Activated CD8-positive, alpha-beta T cell treated with anti-CD3 and anti-CD28 coated beads for 36 hours (primary cell): ENCODE measurements at regions not wholly inside any gene's neighbourhood (a gene's known extent, or its start where the extent isn't known, plus 50 kb on each side); places are given as distances from the start of the nearest gene placed in this dataset.

Experiments used
- ATAC-seq: fragments of 200-7000 bp; cut with Tn5 transposase; one replicate; pipeline ENCODE4 v1.10.0; 2021; ENCODE audit warnings: mild to moderate bottlenecking, moderate library complexity
- CTCF ChIA-PET: fragments of 350-600 bp; sonication (Branson Sonifier 250); formaldehyde crosslinking; loops from one replicate; lab custom pipeline; 2021; ENCODE audit warnings: antibody characterized with exemption; lab: Charles Lee
- POLR2A ChIA-PET: fragments of 350-600 bp; sonication (Branson Sonifier 250); formaldehyde crosslinking; loops from one replicate; lab custom pipeline; 2021; ENCODE audit warnings: antibody characterized with exemption; lab: Charles Lee
- DNase-seq: peaks from one replicate; pipeline ENCODE4 v3.0.0-alpha.2; 2020
- H3K27ac Mint-ChIP-seq: one replicate; pipeline ENCODE4 v1.8.0; 2021; ENCODE audit warnings: mild to moderate bottlenecking, mixed read lengths
- H3K27me3 Mint-ChIP-seq: one replicate; pipeline ENCODE4 v1.8.0; 2021; ENCODE audit warnings: mixed read lengths
- H3K36me3 Mint-ChIP-seq: one replicate; pipeline ENCODE4 v1.8.0; 2021; ENCODE audit warnings: low read depth, mixed read lengths
- H3K4me1 Mint-ChIP-seq: one replicate; pipeline ENCODE4 v1.8.0; 2021; ENCODE audit warnings: low read depth, mixed read lengths
- H3K4me3 Mint-ChIP-seq: one replicate; pipeline ENCODE4 v1.8.0; 2021; ENCODE audit warnings: mild to moderate bottlenecking, moderate library complexity, mixed read lengths
- H3K9me3 Mint-ChIP-seq: one replicate; pipeline ENCODE4 v1.8.0; 2021; ENCODE audit warnings: mixed read lengths
- intact Hi-C: fragments of 100-400 bp; cut with micrococcal nuclease; formaldehyde crosslinking; loops from one replicate; pipeline ENCODE4 v1.10.0; 2022
- TF ChIP-seq, protein P1 (sequence below): fragments of 200-600 bp; IDR thresholded peaks from one replicate; pipeline ENCODE4 v1.8.0; 2022; ENCODE audit warnings: antibody characterized with exemption, mild to moderate bottlenecking

DNA sequence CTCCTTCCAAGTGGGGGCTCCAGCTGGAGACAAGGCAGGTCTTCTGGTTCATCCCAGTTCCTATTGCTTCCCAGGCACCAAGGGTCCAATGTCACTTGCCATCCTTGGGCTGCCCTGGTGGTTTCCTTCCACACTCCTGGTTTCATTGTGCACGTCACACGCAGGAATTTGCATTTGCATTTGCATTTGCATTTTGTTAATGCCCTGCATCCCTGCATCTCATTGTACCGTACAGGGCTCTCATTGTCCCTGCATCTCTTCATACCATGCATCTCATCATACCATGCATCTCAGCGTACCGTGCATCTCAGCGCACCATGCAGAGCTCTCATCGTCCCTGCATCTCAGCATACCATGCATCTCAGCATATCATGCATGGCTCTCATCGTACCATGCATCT, 112.2 kb upstream of the SYT13 start:
- TF ChIP-seq, protein P1, sequence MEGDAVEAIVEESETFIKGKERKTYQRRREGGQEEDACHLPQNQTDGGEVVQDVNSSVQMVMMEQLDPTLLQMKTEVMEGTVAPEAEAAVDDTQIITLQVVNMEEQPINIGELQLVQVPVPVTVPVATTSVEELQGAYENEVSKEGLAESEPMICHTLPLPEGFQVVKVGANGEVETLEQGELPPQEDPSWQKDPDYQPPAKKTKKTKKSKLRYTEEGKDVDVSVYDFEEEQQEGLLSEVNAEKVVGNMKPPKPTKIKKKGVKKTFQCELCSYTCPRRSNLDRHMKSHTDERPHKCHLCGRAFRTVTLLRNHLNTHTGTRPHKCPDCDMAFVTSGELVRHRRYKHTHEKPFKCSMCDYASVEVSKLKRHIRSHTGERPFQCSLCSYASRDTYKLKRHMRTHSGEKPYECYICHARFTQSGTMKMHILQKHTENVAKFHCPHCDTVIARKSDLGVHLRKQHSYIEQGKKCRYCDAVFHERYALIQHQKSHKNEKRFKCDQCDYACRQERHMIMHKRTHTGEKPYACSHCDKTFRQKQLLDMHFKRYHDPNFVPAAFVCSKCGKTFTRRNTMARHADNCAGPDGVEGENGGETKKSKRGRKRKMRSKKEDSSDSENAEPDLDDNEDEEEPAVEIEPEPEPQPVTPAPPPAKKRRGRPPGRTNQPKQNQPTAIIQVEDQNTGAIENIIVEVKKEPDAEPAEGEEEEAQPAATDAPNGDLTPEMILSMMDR, result no peak

DNA sequence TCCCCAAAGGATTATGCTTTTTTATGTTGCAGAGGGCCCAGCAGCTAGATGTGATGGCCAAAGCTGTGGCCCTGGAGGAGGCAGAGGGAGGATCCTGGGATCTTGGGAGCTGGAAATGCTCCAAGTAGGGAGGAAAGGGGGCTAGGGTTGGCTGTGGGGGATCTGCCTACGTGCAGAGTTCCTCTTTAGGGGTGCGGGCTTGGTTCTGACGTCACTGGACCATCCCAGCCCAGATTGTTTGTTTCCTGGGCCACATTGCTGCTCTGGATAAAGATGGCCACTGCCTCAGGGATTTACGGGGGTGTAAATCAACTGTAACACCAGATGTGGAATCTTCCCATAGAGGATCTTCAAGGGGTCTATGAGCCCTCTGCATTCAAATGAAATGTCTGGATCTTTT, 110.3 kb upstream of the SYT13 start:
- H3K4me3 Mint-ChIP-seq, result no peak overlapping the region
- ATAC-seq, result no peak
- POLR2A ChIA-PET, result no interaction called here
- no peaks in the 10 kb centered on the region for H3K9me3 Mint-ChIP-seq
- no peaks in the 10 kb centered on the region for H3K36me3 Mint-ChIP-seq
- no peak for DNase-seq
- TF ChIP-seq, protein P1, result no peak
- H3K4me1 Mint-ChIP-seq, result no peaks in the 10 kb centered on the region
- H3K27ac Mint-ChIP-seq, result no peak overlapping the region
- no peaks in the 10 kb centered on the region for H3K27me3 Mint-ChIP-seq
- CTCF ChIA-PET, result interaction anchor here (1.3 kb wide), 1 partner anchor 375 kb away, joined by 3 read pairs; no protein-coding TSS in a partner anchor
- intact Hi-C loops, result no loop called here

More for the DNA sequence above, 112.2 kb upstream of the SYT13 start:
- H3K36me3 Mint-ChIP-seq, result no peaks in the 10 kb centered on the region
- H3K4me1 Mint-ChIP-seq, result no peaks in the 10 kb centered on the region
- no peak overlapping the region for H3K27ac Mint-ChIP-seq
- no peaks in the 10 kb centered on the region for H3K9me3 Mint-ChIP-seq
- DNase-seq (no peak), ATAC-seq (no peak)
- ChIA-PET POLR2A (interaction anchor here (0.9 kb wide), 1 partner anchor 12 kb away, joined by 3 read pairs; no protein-coding TSS in a partner anchor), CTCF (interaction anchor here (0.9 to 1.1 kb wide), 2 partner anchors 27 to 373 kb away, joined by 4 read pairs; no protein-coding TSS in a partner anchor)
- no peaks in the 10 kb centered on the region for H3K27me3 Mint-ChIP-seq
- H3K4me3 Mint-ChIP-seq, result no peak overlapping the region
- intact Hi-C loops, result no loop called here

DNA sequence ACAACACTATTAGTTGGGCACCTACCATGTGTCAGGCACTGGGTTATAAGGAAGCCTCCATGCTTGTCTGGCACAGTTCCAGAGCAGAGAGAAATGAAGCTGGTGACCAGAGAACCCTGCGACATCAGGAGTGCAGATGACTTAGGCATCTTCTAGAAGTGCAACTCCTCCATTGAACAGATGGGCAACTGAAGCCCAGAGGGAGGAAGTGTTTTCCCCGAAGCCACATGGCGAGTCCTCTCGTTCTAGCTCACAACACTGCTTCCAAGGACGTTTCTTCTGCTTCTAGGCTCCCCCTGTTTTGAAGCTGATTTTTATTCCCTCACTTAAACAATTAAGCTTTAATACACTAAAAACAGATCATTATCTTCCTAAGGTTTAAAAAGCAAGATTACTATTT, 109.8 kb upstream of the SYT13 start:
- Mint-ChIP-seq H3K27me3 (no peaks in the 10 kb centered on the region), H3K27ac (no peak overlapping the region), H3K4me3 (no peak overlapping the region), H3K4me1 (no peaks in the 10 kb centered on the region), H3K9me3 (no peaks in the 10 kb centered on the region), H3K36me3 (no peaks in the 10 kb centered on the region)
- TF ChIP-seq, protein P1, result no peak
- intact Hi-C loops, result no loop called here
- CTCF ChIA-PET, result interaction anchor here (1.3 kb wide), 1 partner anchor 375 kb away, joined by 3 read pairs; no protein-coding TSS in a partner anchor
- ATAC-seq (no peak), DNase-seq (no peak)
- POLR2A ChIA-PET, result no interaction called here

DNA sequence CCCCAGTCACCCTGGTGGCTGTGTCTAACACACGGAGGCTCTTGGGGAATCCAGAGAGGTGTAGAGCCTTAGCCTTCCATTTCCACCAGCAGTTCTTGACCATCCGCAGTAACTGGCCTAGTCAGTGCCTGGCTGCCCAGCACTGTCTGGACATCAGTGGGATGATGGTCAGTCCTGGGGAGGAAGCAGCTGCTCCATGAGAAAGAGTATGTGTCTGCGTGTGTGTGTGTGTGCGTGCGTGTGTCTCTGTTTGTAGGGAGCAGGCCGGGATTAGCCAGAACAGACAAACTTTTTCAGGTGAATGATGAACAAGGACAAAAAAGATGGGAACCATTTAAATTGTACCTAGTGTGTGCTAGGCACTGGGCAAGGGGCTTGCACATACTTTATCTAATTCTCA, 109.3 kb upstream of the SYT13 start:
- H3K36me3 Mint-ChIP-seq, result no peaks in the 10 kb centered on the region
- intact Hi-C loops, result no loop called here
- H3K4me1 Mint-ChIP-seq, result no peaks in the 10 kb centered on the region
- H3K9me3 Mint-ChIP-seq, result no peaks in the 10 kb centered on the region
- H3K4me3 Mint-ChIP-seq, result no peak overlapping the region
- POLR2A ChIA-PET, result interaction anchor here (0.6 kb wide), 1 partner anchor 611 kb away, joined by 3 read pairs; no protein-coding TSS in a partner anchor
- no peak for ATAC-seq
- DNase-seq, result no peak
- H3K27me3 Mint-ChIP-seq, result no peaks in the 10 kb centered on the region
- TF ChIP-seq, protein P1, result no peak
- CTCF ChIA-PET, result interaction anchor here (1.3 kb wide), 1 partner anchor 376 kb away, joined by 3 read pairs; no protein-coding TSS in a partner anchor
- no peak overlapping the region for H3K27ac Mint-ChIP-seq

DNA sequence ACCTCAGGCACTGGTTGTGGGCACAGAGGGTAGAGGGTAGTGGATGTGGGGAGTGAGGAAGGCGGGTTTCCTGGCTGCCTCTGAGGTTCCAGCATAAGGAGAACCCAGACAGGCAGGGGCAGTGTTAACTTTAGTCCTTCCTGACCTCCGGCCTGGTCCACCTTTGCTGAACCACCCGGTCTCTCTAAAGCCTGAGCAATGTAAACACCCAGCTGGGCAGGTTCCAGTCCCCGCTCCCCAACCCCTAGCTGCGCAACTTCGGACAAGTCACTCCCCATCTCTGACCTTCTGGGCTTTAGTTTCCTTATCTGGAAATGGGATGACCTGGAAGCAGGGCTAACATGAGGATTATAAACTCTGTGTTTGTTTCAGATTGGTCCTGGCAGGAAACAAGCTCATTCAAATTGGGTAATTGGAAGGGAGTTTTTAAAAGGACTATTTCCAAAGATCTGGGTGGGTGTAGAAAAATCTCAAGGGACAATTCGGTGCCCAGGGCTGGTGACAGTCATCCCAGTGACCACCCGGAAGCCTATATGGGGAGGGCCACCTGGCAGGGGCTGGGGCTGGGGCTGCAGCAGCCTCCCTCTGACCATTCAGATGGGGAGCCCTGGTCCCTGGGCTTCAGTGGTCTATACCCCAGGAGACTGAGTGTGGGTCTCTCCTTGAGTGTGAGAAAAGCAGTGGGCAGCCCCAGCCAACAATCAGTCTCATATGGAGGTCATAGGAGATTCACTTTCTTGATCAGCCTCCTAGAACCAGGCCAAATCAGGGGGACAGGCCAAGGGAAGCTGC, 108.3 kb upstream of the SYT13 start:
- ChIA-PET POLR2A (no interaction called here), CTCF (no interaction called here)
- H3K27me3 Mint-ChIP-seq, result no peaks in the 10 kb centered on the region

More for the DNA sequence above, 108.3 kb upstream of the SYT13 start:
- Mint-ChIP-seq H3K27ac (no peak overlapping the region), H3K4me3 (no peak overlapping the region), H3K4me1 (no peaks in the 10 kb centered on the region), H3K36me3 (no peaks in the 10 kb centered on the region), H3K9me3 (no peaks in the 10 kb centered on the region)
- intact Hi-C loops, result no loop called here
- no peak for ATAC-seq
- TF ChIP-seq, protein P1, result no peak
- no peak for DNase-seq
